Aorta (tissue), 5 donors: ENCODE measurements at regions not wholly inside any gene's neighbourhood (a gene's known extent, or its start where the extent isn't known, plus 50 kb on each side); places are given as distances from the start of the nearest gene placed in this dataset.

Source experiments
- ATAC-seq: fragments of 200-7000 bp; cut with Tn5 transposase; one replicate; pipeline ENCODE4 v1.9.1; 2022; ENCODE audit warnings: moderate library complexity; ENCODE audit not compliant: low FRiP score
- DNase-seq, 2 donors: peaks; one replicate each; pipeline ENCODE4 v3.0.0-alpha.2; 2020
- H3K27ac ChIP-seq, 2 donors: one replicate each; pipeline ENCODE4 v1.5.1; 2013; ENCODE audit warnings: low read length in 2 of 2, mild to moderate bottlenecking in 2 of 2, moderate library complexity in 2 of 2, control low read depth in 1 of 2, inconsistent platforms in 1 of 2, low read depth in 1 of 2
- H3K27me3 ChIP-seq, 2 donors: one replicate each; pipeline ENCODE4 v1.6.1; 2013; ENCODE audit warnings: control low read depth in 1 of 2, low read length in 1 of 2, mild to moderate bottlenecking in 1 of 2, moderate library complexity in 1 of 2; ENCODE audit not compliant: insufficient read depth in 2 of 2, control insufficient read depth in 1 of 2
- H3K36me3 ChIP-seq, 2 donors: one replicate each; pipeline ENCODE4 v1.6.1; 2013; ENCODE audit warnings: control low read depth in 1 of 2, low read length in 1 of 2, mild to moderate bottlenecking in 1 of 2; ENCODE audit not compliant: insufficient read depth in 2 of 2, control insufficient read depth in 1 of 2
- H3K4me1 ChIP-seq, 2 donors: one replicate each; pipeline ENCODE4 v1.6.1; 2013; ENCODE audit warnings: low read length in 2 of 2, control low read depth in 1 of 2, mild to moderate bottlenecking in 1 of 2, moderate library complexity in 1 of 2; ENCODE audit not compliant: insufficient read depth in 2 of 2, control insufficient read depth in 1 of 2
- H3K4me3 ChIP-seq, 2 donors: one replicate each; pipeline ENCODE4 v1.5.1; 2013; ENCODE audit warnings: low read length in 2 of 2, control low read depth in 1 of 2, mild to moderate bottlenecking in 1 of 2
- H3K9me3 ChIP-seq: one replicate; pipeline ENCODE4 v1.6.1; 2013; ENCODE audit warnings: mild to moderate bottlenecking, low read length; ENCODE audit not compliant: control insufficient read depth
- WGBS, 2 donors: extraction: QIAGEN DNeasy Blood & Tissue Kit; methylation state at CpG; one replicate each; pipeline ENCODE4 v1.1.7; 2013; 5-methylcytosine and 5-hydroxymethylcytosine counted together
- intact Hi-C, 2 donors: fragments of 100-400 bp; cut with DNase I; formaldehyde crosslinking; loops; one replicate each; pipeline versions ENCODE4 v1.14.2 to v1.15.0; 2022
- donor health status: healthy with polysubstance abuse.
- donor health status: Bipolar disorder and iron deficiency.
- donor health status: DM: no; HTN: no; CAD: no.
- donor health status: DM: no; HTN: no; CAD: no.
- donor health status: DM: yes; HTN: yes; CAD: no.

DNA sequence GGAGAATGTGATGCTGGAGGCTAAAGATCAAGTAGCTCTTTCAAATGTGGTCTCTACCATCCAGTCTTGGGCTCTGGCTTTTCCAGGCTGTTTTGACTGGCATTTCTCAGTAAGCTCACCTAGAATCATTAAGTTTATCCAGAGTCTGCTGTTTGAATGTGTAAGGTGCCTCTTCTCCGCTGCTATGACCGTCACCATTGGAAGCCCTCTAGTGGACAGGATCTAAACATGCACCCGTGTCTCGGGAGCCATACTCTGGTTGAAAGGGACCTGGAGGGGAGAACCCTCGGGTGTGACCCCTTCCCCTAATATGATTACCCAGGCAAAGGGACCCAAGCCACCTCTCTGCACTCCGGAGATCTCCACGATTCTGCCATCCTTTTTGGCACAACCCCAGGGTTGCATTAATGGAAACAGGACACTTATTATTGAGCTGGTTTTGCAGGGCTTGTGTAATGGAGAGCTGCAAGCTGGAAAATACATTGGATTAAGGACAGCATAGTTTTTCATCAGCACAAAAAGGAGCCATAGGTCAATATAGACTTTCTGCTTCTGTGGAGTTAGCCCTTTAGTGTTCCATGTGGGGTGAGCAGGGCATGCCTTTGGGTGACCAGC is 191.0 kb upstream of the LARGE1 start:
- H3K9me3 ChIP-seq = no peaks in the 10 kb centered on the region
- H3K36me3 ChIP-seq = no peaks in the 10 kb centered on the region
- H3K27me3 ChIP-seq = no peaks in the 10 kb centered on the region
- 12 to 13% methylated on average over 7 of the region's 7 CpGs for WGBS, 2 donors
- no peak overlapping the region for H3K4me3 ChIP-seq
- H3K4me1 ChIP-seq = no peaks in the 10 kb centered on the region
- intact Hi-C loops = loop anchor here in 1 of 2 donors (5.0 kb wide), 1 partner anchor 809 kb away; no protein-coding TSS in a partner anchor
- DNase-seq (no peak), ATAC-seq (no peak)
- H3K27ac ChIP-seq = no peak overlapping the region

GRCh38 chr22:34113381-34113780 is 193.1 kb upstream of the LARGE1 start:
- intact Hi-C loops = loop anchor here in 1 of 2 donors (5.0 kb wide), 1 partner anchor 811 kb away; no protein-coding TSS in a partner anchor
- no peaks in the 10 kb centered on the region for H3K4me1 ChIP-seq
- no peaks in the 10 kb centered on the region for H3K9me3 ChIP-seq
- no peaks in the 10 kb centered on the region for H3K27me3 ChIP-seq
- no peak for DNase-seq
- H3K36me3 ChIP-seq = no peaks in the 10 kb centered on the region
- 67% methylated on average over 6 of the region's 6 CpGs for WGBS, 2 donors
- H3K27ac ChIP-seq = no peak overlapping the region
- no peak for ATAC-seq
- no peak overlapping the region for H3K4me3 ChIP-seq

GRCh38 chr22:34114406-34114805 is 194.1 kb upstream of the LARGE1 start:
- H3K4me1 ChIP-seq = no peaks in the 10 kb centered on the region
- 52 to 57% methylated on average over 2 of the region's 2 CpGs for WGBS, 2 donors
- no peaks in the 10 kb centered on the region for H3K27me3 ChIP-seq
- no peak for ATAC-seq
- no peak for DNase-seq
- intact Hi-C loops = loop anchor here in 1 of 2 donors (5.0 kb wide), 1 partner anchor 812 kb away; no protein-coding TSS in a partner anchor
- no peaks in the 10 kb centered on the region for H3K36me3 ChIP-seq
- no peak overlapping the region for H3K4me3 ChIP-seq
- H3K27ac ChIP-seq = no peak overlapping the region
- no peaks in the 10 kb centered on the region for H3K9me3 ChIP-seq

DNA sequence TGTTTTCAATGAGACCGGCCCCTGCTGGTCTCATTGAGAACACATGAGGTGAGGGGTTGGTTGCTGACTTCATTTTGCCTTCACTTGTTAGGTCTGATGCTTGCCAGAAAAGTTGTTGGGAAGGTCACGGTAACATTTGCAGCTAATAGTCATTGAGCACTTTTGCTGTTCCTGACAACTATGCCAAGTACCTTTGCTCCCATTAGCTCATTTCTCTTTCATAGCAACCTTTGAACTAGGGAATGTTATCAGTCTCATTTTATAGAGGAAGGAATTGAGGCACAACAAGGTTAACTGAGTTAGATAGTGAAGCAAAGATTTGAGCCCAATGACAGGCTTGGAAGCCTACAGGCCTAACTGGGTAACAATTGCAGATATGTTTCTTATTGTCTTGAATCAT is 195.4 kb upstream of the LARGE1 start:
- WGBS, 2 donors = 87 to 91% methylated on average over 2 of the region's 2 CpGs
- intact Hi-C loops = no loop called here
- DNase-seq = no peak

GRCh38 chr22:34116126-34116525 is 195.8 kb upstream of the LARGE1 start:
- no peaks in the 10 kb centered on the region for H3K36me3 ChIP-seq
- H3K27ac ChIP-seq = no peak overlapping the region
- H3K4me1 ChIP-seq = no peaks in the 10 kb centered on the region
- no peak overlapping the region for H3K4me3 ChIP-seq
- ATAC-seq (no peak), DNase-seq (no peak)
- no peaks in the 10 kb centered on the region for H3K9me3 ChIP-seq
- no peaks in the 10 kb centered on the region for H3K27me3 ChIP-seq
- intact Hi-C loops = no loop called here

More for the DNA sequence above, 195.4 kb upstream of the LARGE1 start:
- Histone ChIP-seq H3K9me3 (no peaks in the 10 kb centered on the region), H3K4me1 (no peaks in the 10 kb centered on the region), H3K27ac (no peak overlapping the region), H3K36me3 (no peaks in the 10 kb centered on the region), H3K27me3 (no peaks in the 10 kb centered on the region), H3K4me3 (no peak overlapping the region)
- no peak for ATAC-seq

- intact Hi-C loops = no loop called here
- Histone ChIP-seq H3K9me3 (no peaks in the 10 kb centered on the region), H3K36me3 (no peaks in the 10 kb centered on the region), H3K4me3 (no peak overlapping the region), H3K27me3 (no peaks in the 10 kb centered on the region), H3K4me1 (no peaks in the 10 kb centered on the region), H3K27ac (no peak overlapping the region)
- 80 to 81% methylated on average over 1 of the region's 1 CpG for WGBS, 2 donors
- no peak for DNase-seq
- no peak for ATAC-seq
Observed at GRCh38 chr22:34122042-34122441, 201.8 kb upstream of the LARGE1 start.

DNA sequence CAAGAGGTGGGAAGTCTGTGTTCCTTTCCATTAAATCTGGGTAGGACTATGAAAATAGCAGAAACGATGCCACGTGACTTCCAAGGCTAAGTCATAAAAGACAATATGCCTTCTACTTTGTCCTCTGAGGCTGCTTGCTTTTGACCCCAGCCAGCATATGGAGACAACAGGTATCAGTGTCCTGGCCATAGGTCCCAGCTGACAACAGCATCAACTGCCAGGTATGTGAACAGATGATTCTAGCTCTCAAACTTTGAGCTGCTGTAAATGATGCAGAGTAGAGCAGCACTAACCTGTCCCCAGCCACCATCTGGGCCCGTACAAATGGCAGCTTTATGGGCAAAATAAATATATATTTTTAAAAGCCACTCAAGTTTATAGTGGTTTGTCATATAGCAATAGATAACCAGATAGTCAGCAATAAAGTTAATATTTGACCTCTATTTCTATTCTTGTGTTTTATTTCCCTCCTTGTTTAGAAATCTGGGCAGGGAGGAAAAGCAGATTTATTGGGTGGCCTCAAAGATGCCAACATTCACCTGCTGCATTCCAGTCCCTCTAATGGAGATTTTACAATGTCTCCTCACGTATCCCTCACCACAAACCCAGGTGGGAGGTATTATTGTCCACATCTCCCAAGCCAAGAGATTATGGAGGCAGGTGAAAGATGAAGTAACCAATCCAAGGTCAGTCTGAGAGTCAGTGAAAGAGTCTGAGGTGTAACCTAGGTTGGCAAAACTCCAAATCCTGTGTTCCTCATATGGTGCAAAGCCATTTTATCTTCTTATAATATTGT is 209.6 kb upstream of the LARGE1 start:
- WGBS, 2 donors = 75 to 85% methylated on average over 4 of the region's 4 CpGs
- H3K4me3 ChIP-seq = no peak overlapping the region
- H3K27me3 ChIP-seq = no peaks in the 10 kb centered on the region
- no peaks in the 10 kb centered on the region for H3K36me3 ChIP-seq
- no peak overlapping the region for H3K27ac ChIP-seq
- ATAC-seq (no peak), DNase-seq (no peak)
- H3K9me3 ChIP-seq = no peaks in the 10 kb centered on the region
- no peaks in the 10 kb centered on the region for H3K4me1 ChIP-seq
- intact Hi-C loops = no loop called here

GRCh38 chr22:34135749-34136148 is 215.5 kb upstream of the LARGE1 start:
- Histone ChIP-seq H3K27ac (no peak overlapping the region), H3K36me3 (no peaks in the 10 kb centered on the region), H3K4me3 (no peak overlapping the region), H3K27me3 (no peaks in the 10 kb centered on the region), H3K9me3 (no peaks in the 10 kb centered on the region), H3K4me1 (no peaks in the 10 kb centered on the region)
- 78 to 84% methylated on average over 7 of the region's 7 CpGs for WGBS, 2 donors
- intact Hi-C loops = no loop called here
- ATAC-seq (no peak), DNase-seq (no peak)

GRCh38 chr22:34150023-34150422 is 229.7 kb upstream of the LARGE1 start:
- ATAC-seq (no peak), DNase-seq (no peak)
- Histone ChIP-seq H3K27me3 (no peaks in the 10 kb centered on the region), H3K27ac (no peak overlapping the region), H3K4me1 (no peaks in the 10 kb centered on the region), H3K9me3 (peaks cover 3% of the 10 kb centered on the region), H3K4me3 (no peak overlapping the region), H3K36me3 (no peaks in the 10 kb centered on the region)
- intact Hi-C loops = no loop called here
